GM12874 (cell line): ENCODE measurements at regions not wholly inside any gene's neighbourhood (a gene's known extent, or its start where the extent isn't known, plus 50 kb on each side); places are given as distances from the start of the nearest gene placed in this dataset.

Experiments
- CTCF ChIP-seq: IDR thresholded peaks from 2 replicates; pipeline ENCODE4 v1.5.1; 2011; ENCODE audit warnings: low read depth, mild to moderate bottlenecking, control low read depth, low read length, moderate library complexity; ENCODE audit not compliant: insufficient read depth

DNA sequence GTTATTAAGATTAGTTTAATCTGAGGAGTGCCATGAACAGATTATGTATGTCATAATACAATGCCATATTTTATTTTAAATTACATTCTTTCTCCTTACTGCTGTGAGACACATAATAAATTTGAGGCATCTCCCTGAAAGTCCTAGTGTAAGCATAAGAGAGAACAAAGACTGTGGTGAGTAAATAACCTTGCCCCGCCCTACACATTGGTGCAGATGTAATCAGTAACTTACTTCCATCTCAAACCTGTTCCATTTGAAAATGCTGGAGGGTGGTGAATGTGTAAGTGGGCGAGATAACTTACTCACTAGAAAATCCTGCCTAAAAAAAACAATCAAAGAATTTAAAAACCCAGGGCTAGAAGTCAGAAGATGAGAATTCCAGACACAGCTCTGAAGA lies 338.1 kb upstream of the SLIT2 start:
- TF ChIP-seq CTCF: no peak

DNA sequence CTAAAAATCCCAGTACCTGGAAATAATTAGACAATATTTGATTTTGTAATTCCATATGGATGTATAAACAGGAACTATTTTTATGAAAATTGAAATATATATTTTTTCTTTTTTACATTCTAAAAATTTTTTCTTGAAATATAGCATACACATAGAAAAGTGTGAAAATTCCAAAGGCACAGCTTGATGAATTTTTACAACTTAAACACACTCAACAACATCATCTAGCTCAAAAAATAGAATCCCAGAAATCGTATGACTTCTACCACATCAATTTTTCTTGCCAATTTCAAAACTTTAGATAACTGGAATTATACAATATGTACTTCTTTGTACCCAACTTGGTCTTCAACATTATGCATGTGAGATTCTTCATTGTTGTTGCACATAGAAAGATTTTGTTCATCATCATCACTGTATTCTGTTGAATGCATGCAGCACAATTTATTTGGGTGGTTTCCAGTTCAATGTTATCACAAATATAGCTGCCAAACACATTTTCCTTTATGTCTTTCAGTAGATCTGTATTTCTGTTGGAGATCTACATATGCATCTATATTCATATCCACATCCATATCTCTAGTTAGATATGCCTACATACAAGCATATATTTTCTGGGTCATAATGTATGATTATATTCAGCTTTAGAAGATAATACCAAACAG lies 340.7 kb upstream of the SLIT2 start:
- TF ChIP-seq CTCF: no peak

DNA sequence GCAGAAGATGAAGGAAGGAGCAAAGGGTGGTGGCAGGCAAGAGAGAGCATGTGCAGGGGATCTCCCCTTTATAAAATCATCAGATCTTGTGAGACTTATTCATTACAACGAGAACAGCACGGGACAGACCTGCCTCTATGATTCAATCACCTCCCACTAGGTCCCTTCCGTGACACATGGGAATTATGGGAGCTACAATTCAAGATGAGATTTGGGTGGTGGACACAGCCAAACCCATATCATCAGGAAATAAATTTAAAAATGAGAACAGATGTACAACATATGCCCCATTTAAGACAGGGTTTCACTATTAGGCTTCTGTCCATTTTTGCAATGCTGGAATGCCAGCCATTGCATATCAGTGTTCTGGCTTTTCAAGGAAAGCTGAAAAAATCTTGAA lies 346.7 kb upstream of the SLIT2 start:
- no peak for TF ChIP-seq CTCF

GRCh38 chr4:19888587-19888986 lies 363.1 kb upstream of the SLIT2 start:
- TF ChIP-seq CTCF: no peak

- TF ChIP-seq CTCF: no peak
Observed at GRCh38 chr4:19883841-19884240, 367.9 kb upstream of the SLIT2 start.

GRCh38 chr4:19880206-19880605 lies 371.5 kb upstream of the SLIT2 start:
- TF ChIP-seq CTCF: no peak

GRCh38 chr4:19879330-19879729 lies 372.4 kb upstream of the SLIT2 start:
- no peak for TF ChIP-seq CTCF

- no peak for TF ChIP-seq CTCF
Observed at GRCh38 chr4:19857991-19858390, 393.7 kb upstream of the SLIT2 start.
